Left lobe of liver (tissue), 2 donors: ENCODE measurements at regions not wholly inside any gene's neighbourhood (a gene's known extent, or its start where the extent isn't known, plus 50 kb on each side); places are given as distances from the start of the nearest gene placed in this dataset.

Experiments used
- ATAC-seq: fragments of 200-7000 bp; cut with Tn5 transposase; one replicate; pipeline ENCODE4 v1.9.1; 2020; ENCODE audit warnings: mild to moderate bottlenecking, moderate library complexity
- DNase-seq: peaks from one replicate; pipeline ENCODE4 v3.0.0-alpha.2; 2020; ENCODE audit warnings: low spot score
- donor health status: DM: no; HTN: no; CAD: no; lungs with moderate emphysema.
- donor health status: DM: no; HTN: yes; CAD: no.

- no peak for DNase-seq
- ATAC-seq = no peak
Observed at GRCh38 chr2:196248467-196249094, 77.2 kb upstream of the STK17B start.

- DNase-seq (no peak), ATAC-seq (no peak)
Observed at GRCh38 chr2:196249171-196249570, 77.8 kb upstream of the STK17B start.

DNA sequence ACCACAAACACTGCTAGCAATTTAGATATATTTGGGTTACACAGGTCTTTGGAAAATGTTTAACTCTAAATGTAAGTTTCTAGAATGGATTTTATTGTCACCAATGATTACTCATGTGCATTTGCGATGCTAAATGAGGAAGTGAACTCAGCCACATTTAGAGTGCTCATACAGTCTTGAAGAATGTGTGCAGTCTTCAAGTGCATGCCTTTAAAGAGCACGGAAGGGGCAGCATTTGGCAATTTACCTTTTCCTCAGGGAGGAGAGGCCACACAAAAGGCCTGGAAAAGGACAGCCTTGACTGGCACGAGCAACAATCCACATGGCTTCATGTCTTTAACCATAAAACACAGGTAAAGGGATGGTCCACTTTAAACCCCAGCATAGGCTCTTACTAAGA, 78.5 kb upstream of the STK17B start:
- DNase-seq (no peak), ATAC-seq (no peak)

- no peak for DNase-seq
- ATAC-seq = no peak
Observed at GRCh38 chr2:196251132-196251531, 79.8 kb upstream of the STK17B start.

DNA sequence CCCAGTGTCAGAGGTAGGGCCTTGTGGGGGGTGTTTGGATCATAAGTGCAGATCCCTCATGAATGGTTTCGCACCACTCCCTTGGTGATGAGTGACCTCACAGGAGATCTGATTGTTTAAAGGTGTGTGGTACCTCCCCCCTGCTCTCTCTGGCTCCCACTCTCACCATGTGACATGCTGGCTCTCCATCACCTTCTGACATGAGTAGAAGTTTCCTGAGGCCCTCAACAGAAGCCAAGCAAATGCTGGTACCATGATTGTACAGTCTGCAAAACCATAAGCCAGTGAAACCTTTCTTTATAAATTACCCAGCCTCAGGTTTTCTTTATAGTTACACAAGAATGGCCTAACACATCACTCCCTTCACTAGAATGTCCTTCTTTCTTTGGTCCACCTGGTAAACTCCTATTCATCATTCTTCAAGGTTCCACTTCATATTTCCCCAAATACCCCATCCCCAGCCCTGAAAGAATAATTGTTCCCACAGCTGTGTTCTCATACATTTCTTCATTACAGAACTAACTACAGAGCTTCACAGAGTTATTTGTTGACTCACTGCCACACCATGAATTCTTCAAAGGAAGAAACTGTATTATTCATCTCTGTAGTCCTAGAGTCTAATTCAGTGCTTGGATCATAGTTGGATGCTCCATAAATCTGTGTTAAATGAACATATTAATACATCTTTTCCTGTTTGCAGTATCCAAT, 81.2 kb upstream of the STK17B start:
- no peak for DNase-seq
- no peak for ATAC-seq

DNA sequence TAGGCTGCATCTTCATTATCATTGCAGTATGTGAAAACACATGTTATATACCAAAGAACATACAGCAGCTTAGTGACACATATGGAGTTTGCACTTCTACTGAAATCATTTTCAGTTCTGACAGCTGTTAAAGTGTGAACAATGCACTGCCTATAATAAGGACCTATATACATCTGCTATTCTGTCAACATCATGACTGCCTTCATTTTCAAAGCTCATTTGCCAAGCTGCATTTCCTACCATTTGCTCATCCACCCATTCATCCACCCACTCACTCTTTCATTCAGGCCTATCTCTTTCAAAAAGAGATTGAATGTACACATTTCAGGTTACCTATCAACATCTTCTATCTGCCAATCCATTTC, 81.7 kb upstream of the STK17B start:
- ATAC-seq (no peak), DNase-seq (no peak)

GRCh38 chr2:196256585-196256984, 85.2 kb upstream of the STK17B start:
- no peak for ATAC-seq

GRCh38 chr2:196257086-196257485, 85.7 kb upstream of the STK17B start:
- no peak for ATAC-seq
- DNase-seq = no peak

More at GRCh38 chr2:196256585-196256984, 85.2 kb upstream of the STK17B start:
- DNase-seq = no peak

- DNase-seq = no peak
- ATAC-seq = no peak
Observed at GRCh38 chr2:196258407-196258806, 87.0 kb upstream of the STK17B start.

DNA sequence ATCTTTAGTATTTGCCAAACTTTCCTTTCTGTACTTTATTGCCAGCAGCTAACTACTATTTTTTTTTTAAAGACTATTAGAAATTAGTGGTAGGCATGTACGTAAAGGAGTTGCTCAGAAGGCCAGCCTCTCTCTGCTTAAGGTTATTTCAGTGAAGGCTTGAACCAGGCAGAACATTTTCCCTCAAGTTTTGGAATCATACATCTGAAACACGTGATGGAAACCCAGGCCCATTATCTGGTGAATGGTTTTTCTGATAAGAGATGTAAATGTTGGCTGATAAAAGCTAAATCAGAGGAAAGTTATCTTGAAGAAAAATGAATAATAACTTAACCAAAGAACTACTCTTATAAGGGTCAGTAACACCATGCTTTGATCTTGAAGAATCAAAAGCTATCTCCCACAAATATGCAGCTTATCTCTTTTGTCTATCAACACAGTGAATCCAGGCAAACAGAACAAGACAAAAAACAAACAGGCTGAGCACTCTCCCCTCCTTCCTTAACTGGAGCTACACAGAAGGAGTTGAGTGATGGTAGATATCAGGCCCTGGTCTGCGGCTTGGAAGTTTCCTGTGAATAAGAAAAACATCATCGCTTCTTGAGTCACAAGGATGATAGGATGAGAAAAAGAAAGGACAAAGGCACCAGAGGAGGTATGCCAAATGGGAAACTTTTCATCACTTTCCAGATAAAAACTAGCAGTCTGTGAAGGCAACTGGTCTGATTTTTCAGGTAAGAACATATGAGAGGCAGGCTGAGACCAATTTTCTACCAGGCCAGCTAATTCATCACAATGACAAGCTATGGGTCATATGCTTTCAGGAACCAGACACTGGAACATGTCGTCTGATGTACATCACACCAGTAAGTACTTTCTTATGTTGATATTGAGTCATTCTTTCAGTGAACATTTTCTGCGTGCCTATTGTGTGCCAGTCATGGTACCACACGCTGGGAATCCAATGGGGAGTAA, 88.4 kb upstream of the STK17B start:
- ATAC-seq (no peak), DNase-seq (no peak)

- no peak for ATAC-seq
- DNase-seq = no peak
Observed at GRCh38 chr2:196260546-196260945, 89.2 kb upstream of the STK17B start.

DNA sequence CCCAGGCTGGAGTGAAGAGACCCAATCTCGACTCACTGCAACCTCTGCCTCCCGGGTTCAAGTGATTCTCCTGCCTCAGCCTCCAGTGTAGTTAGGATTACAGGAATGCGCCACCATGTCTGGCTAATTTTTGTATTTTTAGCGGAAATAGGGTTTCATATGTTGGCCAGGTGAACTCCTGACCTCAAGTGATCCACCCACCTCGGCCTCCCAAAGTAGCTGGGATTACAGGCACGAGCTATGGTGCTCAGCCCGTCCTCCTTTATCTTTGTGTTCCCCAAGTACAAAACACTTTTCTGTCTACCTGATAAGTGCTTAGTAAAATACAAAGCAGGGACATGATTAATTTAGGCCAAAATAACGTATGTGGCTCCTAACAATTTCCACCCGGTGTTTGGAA, 91.2 kb upstream of the STK17B start:
- ATAC-seq = no peak

DNA sequence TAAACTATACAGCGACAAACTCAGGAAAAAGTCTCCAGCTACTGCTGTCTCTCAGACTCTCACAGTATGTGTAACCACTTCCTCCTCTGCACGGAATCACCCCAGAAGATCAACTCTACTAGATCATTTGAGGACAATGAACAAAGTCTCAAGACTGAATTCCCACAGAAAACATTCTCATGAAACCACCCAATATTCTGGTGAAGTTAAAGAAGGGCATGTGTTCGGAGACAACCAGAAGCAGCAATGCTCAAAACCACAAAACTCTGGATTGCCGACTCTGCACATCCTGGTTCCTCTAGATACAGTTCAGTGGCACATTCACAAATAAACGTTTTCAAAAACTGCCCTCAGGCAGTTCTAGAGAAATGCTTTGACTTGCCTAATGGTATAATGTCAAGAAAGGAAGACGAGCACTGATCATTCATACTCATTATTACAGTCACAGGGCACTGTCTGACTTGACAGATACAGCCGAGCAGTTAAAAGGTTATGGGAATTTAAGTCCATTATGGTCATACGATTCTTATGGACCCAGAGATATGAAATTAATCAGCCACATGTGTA, 91.9 kb upstream of the STK17B start:
- ATAC-seq (peak; percentile 55), DNase-seq (no peak)

More for the DNA sequence above, 91.2 kb upstream of the STK17B start:
- no peak for DNase-seq

- DNase-seq (no peak), ATAC-seq (no peak)
Observed at GRCh38 chr2:196266351-196266750, 95.0 kb upstream of the STK17B start.

DNA sequence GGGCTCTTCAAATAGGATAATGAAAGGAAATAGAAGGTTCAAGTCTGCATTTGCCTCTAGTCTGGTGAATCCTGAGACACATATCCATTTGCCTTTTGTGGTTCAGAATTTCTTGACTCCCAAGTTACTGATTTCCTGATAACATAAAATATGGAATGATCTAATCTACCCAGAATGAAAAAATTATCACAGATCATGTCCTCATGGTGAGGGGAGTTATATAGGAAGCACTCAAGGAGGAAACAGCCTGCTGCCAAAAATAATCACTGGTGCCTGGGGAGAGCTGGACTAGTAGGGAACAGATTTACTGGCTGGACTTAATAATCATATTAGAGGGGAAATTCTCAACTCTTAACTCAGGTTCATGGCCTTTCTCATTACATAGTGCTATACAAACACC, 95.5 kb upstream of the STK17B start:
- ATAC-seq (no peak), DNase-seq (no peak)

- no peak for DNase-seq
- ATAC-seq = no peak
Observed at GRCh38 chr2:196268025-196268424, 96.6 kb upstream of the STK17B start.

DNA sequence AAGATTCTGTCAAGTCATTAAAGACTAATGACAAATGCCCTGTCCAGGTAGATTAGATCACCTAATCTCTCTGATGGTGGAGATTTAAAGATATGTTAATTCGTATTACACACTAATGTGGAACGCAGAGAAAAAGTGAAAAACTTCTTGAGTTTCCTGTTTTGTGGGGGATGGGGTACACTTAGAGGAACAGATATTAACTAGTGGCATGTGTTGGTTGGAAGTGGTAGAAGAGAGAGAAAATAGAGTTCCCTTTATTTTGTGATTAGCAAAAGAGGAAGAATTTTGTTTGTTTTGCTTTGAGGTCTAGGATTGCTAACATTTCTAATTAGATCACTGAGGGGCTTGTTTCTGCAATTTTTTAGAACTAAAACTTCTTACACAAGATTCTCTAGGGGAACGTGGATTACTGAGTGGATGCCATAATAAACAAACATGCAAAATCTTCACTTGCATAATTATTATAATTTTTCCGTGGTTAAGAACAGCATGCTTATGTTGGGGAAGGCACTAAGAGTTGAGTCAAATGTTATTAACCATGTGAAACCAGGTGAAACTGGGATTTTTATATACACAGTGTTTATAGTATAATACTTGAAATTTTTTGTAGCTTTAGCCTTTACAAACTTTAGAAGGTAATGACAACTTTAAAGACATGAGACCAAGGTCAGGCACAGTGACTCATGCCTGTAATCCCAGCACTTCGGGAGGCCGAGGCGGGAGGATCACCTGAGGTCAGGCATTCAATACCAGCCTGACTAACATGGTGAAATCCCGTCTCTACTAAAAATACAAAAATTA, 97.4 kb upstream of the STK17B start:
- no peak for DNase-seq
- peak; percentile 13 for ATAC-seq

GRCh38 chr2:196271795-196272194, 100.4 kb upstream of the STK17B start:
- no peak for ATAC-seq
- no peak for DNase-seq

GRCh38 chr2:196274387-196274809, 103.0 kb upstream of the STK17B start:
- peak; percentile 42 for ATAC-seq
- no peak for DNase-seq

- DNase-seq = no peak
- peak; percentile 14 for ATAC-seq
Observed at GRCh38 chr2:196275646-196276352, 104.4 kb upstream of the STK17B start.
